ENCODE measurements at regions not wholly inside any gene's neighbourhood (a gene's known extent, or its start where the extent isn't known, plus 50 kb on each side); places are given as distances from the start of the nearest gene placed in this dataset.

GRCh38 chr1:98164509-98164908 is 243.7 kb upstream of the DPYD start:
- no peak for TF ChIP-seq CTCF (IDR thresholded peaks at IDR 0.05; ENCODE audit: unreplicated experiment in 3 of 3)
- Mint-ChIP-seq H3K9me3 (no peaks in the 10 kb centered on the region), H3K36me3 (ENCODE audit: low read depth) (no peaks in the 10 kb centered on the region), H3K27ac (no peak overlapping the region), H3K27me3 (ENCODE audit: low read depth) (no peaks in the 10 kb centered on the region), H3K4me1 (no peaks in the 10 kb centered on the region), H3K4me3 (no peak overlapping the region)

GRCh38 chr1:98157524-98158313 is 236.9 kb upstream of the DPYD start:
- no peaks in the 10 kb centered on the region for H3K4me1 Mint-ChIP-seq

GRCh38 chr1:98147280-98147679 is 226.4 kb upstream of the DPYD start:
- Mint-ChIP-seq H3K36me3 (ENCODE audit: low read depth) (no peaks in the 10 kb centered on the region), H3K27ac (no peak overlapping the region), H3K4me1 (no peaks in the 10 kb centered on the region), H3K9me3 (peaks cover 14% of the 10 kb centered on the region), H3K27me3 (ENCODE audit: low read depth) (no peaks in the 10 kb centered on the region), H3K4me3 (no peak overlapping the region)
- TF ChIP-seq CTCF (IDR thresholded peaks at IDR 0.05; ENCODE audit: unreplicated experiment in 3 of 3), result no peak

More at GRCh38 chr1:98157524-98158313, 236.9 kb upstream of the DPYD start:
- Mint-ChIP-seq H3K4me3 (no peak overlapping the region), H3K36me3 (ENCODE audit: low read depth) (no peaks in the 10 kb centered on the region), H3K27me3 (ENCODE audit: low read depth) (no peaks in the 10 kb centered on the region), H3K27ac (no peak overlapping the region), H3K9me3 (peaks cover 9% of the 10 kb centered on the region)
- no peak for TF ChIP-seq CTCF (IDR thresholded peaks at IDR 0.05; ENCODE audit: unreplicated experiment in 3 of 3)

GRCh38 chr1:98145655-98146054 is 224.8 kb upstream of the DPYD start:
- Mint-ChIP-seq H3K27me3 (ENCODE audit: low read depth) (no peaks in the 10 kb centered on the region), H3K27ac (no peak overlapping the region), H3K9me3 (peaks cover 4% of the 10 kb centered on the region), H3K4me3 (no peak overlapping the region), H3K4me1 (no peaks in the 10 kb centered on the region), H3K36me3 (ENCODE audit: low read depth) (no peaks in the 10 kb centered on the region)
- TF ChIP-seq CTCF (IDR thresholded peaks at IDR 0.05; ENCODE audit: unreplicated experiment in 3 of 3), result no peak

- no peaks in the 10 kb centered on the region for H3K27me3 Mint-ChIP-seq (ENCODE audit: low read depth)
- no peaks in the 10 kb centered on the region for H3K4me1 Mint-ChIP-seq
- no peaks in the 10 kb centered on the region for H3K36me3 Mint-ChIP-seq (ENCODE audit: low read depth)
- no peaks in the 10 kb centered on the region for H3K9me3 Mint-ChIP-seq
- H3K4me3 Mint-ChIP-seq, result no peak overlapping the region
- H3K27ac Mint-ChIP-seq, result no peak overlapping the region
- TF ChIP-seq CTCF (IDR thresholded peaks at IDR 0.05; ENCODE audit: unreplicated experiment in 3 of 3), result no peak
These were observed 222.6 kb upstream of the DPYD start for GRCh38 chr1:98143403-98143802.

- Mint-ChIP-seq H3K9me3 (no peaks in the 10 kb centered on the region), H3K4me1 (no peaks in the 10 kb centered on the region), H3K27ac (no peak overlapping the region), H3K27me3 (ENCODE audit: low read depth) (peaks cover 7% of the 10 kb centered on the region), H3K4me3 (no peak overlapping the region), H3K36me3 (ENCODE audit: low read depth) (no peaks in the 10 kb centered on the region)
- no peak for TF ChIP-seq CTCF (IDR thresholded peaks at IDR 0.05; ENCODE audit: unreplicated experiment in 3 of 3)
These were observed 212.3 kb upstream of the DPYD start for GRCh38 chr1:98133131-98133530.

Data from nephron (organoid).